ENCODE measurements at regions not wholly inside any gene's neighbourhood (a gene's known extent, or its start where the extent isn't known, plus 50 kb on each side); places are given as distances from the start of the nearest gene placed in this dataset.

DNA sequence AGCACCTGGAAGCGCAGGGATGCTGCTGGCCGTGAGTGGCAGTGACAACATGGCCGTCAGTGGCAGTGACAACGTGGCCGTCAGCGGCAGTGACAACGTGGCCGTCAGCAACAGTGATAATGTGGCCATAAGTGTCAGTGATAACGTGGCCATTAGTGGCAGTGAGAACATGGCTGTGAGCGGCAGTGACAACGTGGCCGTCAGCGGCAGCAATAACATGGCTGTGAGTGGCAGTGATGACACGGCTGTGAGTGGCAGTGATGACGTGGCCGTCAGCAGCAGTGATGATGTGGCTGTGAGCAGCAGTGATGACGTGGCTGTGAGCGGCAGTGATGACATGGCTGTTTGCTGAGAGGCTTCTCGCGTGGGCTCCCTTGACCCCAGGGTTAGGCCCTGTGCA, 169.8 kb downstream of the ERMARD start:
- TF ChIP-seq POLR2AphosphoS5 (IDR thresholded peaks at IDR 0.05; ENCODE audit: low read depth) (no peak), EZH2phosphoT487 (IDR thresholded peaks at IDR 0.05; ENCODE audit: unreplicated experiment) (no peak), CREB1 (CRISPR knock-in tag; IDR thresholded peaks at IDR 0.05; ENCODE audit: low read depth) (no peak), NANOG (IDR thresholded peaks at IDR 0.05; ENCODE audit: borderline replicate concordance) (no peak), EZH2 (IDR thresholded peaks at IDR 0.05; ENCODE audit: low read depth, unreplicated experiment) (no peak), ZNF114 (CRISPR knock-in tag; IDR thresholded peaks at IDR 0.05) (no peak), JUNB (IDR thresholded peaks at IDR 0.05; ENCODE audit: unreplicated experiment) (no peak), STAT1 (IDR thresholded peaks at IDR 0.05; ENCODE audit: unreplicated experiment) (no peak), ZNF331 (CRISPR knock-in tag; IDR thresholded peaks at IDR 0.05; ENCODE audit: low read depth) (no peak)
- TF ChIP-seq, protein P1, sequence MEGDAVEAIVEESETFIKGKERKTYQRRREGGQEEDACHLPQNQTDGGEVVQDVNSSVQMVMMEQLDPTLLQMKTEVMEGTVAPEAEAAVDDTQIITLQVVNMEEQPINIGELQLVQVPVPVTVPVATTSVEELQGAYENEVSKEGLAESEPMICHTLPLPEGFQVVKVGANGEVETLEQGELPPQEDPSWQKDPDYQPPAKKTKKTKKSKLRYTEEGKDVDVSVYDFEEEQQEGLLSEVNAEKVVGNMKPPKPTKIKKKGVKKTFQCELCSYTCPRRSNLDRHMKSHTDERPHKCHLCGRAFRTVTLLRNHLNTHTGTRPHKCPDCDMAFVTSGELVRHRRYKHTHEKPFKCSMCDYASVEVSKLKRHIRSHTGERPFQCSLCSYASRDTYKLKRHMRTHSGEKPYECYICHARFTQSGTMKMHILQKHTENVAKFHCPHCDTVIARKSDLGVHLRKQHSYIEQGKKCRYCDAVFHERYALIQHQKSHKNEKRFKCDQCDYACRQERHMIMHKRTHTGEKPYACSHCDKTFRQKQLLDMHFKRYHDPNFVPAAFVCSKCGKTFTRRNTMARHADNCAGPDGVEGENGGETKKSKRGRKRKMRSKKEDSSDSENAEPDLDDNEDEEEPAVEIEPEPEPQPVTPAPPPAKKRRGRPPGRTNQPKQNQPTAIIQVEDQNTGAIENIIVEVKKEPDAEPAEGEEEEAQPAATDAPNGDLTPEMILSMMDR (conservative IDR thresholded peaks at IDR 0.05; ENCODE audit: low read depth in 2 of 2): no peak
- TF ChIP-seq, protein P2, sequence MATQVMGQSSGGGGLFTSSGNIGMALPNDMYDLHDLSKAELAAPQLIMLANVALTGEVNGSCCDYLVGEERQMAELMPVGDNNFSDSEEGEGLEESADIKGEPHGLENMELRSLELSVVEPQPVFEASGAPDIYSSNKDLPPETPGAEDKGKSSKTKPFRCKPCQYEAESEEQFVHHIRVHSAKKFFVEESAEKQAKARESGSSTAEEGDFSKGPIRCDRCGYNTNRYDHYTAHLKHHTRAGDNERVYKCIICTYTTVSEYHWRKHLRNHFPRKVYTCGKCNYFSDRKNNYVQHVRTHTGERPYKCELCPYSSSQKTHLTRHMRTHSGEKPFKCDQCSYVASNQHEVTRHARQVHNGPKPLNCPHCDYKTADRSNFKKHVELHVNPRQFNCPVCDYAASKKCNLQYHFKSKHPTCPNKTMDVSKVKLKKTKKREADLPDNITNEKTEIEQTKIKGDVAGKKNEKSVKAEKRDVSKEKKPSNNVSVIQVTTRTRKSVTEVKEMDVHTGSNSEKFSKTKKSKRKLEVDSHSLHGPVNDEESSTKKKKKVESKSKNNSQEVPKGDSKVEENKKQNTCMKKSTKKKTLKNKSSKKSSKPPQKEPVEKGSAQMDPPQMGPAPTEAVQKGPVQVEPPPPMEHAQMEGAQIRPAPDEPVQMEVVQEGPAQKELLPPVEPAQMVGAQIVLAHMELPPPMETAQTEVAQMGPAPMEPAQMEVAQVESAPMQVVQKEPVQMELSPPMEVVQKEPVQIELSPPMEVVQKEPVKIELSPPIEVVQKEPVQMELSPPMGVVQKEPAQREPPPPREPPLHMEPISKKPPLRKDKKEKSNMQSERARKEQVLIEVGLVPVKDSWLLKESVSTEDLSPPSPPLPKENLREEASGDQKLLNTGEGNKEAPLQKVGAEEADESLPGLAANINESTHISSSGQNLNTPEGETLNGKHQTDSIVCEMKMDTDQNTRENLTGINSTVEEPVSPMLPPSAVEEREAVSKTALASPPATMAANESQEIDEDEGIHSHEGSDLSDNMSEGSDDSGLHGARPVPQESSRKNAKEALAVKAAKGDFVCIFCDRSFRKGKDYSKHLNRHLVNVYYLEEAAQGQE (IDR thresholded peaks at IDR 0.05; ENCODE audit: unreplicated experiment): no peak
- TF ChIP-seq, protein P3, sequence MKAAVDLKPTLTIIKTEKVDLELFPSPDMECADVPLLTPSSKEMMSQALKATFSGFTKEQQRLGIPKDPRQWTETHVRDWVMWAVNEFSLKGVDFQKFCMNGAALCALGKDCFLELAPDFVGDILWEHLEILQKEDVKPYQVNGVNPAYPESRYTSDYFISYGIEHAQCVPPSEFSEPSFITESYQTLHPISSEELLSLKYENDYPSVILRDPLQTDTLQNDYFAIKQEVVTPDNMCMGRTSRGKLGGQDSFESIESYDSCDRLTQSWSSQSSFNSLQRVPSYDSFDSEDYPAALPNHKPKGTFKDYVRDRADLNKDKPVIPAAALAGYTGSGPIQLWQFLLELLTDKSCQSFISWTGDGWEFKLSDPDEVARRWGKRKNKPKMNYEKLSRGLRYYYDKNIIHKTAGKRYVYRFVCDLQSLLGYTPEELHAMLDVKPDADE (IDR thresholded peaks at IDR 0.05): no peak
- TF ChIP-seq, protein P4, sequence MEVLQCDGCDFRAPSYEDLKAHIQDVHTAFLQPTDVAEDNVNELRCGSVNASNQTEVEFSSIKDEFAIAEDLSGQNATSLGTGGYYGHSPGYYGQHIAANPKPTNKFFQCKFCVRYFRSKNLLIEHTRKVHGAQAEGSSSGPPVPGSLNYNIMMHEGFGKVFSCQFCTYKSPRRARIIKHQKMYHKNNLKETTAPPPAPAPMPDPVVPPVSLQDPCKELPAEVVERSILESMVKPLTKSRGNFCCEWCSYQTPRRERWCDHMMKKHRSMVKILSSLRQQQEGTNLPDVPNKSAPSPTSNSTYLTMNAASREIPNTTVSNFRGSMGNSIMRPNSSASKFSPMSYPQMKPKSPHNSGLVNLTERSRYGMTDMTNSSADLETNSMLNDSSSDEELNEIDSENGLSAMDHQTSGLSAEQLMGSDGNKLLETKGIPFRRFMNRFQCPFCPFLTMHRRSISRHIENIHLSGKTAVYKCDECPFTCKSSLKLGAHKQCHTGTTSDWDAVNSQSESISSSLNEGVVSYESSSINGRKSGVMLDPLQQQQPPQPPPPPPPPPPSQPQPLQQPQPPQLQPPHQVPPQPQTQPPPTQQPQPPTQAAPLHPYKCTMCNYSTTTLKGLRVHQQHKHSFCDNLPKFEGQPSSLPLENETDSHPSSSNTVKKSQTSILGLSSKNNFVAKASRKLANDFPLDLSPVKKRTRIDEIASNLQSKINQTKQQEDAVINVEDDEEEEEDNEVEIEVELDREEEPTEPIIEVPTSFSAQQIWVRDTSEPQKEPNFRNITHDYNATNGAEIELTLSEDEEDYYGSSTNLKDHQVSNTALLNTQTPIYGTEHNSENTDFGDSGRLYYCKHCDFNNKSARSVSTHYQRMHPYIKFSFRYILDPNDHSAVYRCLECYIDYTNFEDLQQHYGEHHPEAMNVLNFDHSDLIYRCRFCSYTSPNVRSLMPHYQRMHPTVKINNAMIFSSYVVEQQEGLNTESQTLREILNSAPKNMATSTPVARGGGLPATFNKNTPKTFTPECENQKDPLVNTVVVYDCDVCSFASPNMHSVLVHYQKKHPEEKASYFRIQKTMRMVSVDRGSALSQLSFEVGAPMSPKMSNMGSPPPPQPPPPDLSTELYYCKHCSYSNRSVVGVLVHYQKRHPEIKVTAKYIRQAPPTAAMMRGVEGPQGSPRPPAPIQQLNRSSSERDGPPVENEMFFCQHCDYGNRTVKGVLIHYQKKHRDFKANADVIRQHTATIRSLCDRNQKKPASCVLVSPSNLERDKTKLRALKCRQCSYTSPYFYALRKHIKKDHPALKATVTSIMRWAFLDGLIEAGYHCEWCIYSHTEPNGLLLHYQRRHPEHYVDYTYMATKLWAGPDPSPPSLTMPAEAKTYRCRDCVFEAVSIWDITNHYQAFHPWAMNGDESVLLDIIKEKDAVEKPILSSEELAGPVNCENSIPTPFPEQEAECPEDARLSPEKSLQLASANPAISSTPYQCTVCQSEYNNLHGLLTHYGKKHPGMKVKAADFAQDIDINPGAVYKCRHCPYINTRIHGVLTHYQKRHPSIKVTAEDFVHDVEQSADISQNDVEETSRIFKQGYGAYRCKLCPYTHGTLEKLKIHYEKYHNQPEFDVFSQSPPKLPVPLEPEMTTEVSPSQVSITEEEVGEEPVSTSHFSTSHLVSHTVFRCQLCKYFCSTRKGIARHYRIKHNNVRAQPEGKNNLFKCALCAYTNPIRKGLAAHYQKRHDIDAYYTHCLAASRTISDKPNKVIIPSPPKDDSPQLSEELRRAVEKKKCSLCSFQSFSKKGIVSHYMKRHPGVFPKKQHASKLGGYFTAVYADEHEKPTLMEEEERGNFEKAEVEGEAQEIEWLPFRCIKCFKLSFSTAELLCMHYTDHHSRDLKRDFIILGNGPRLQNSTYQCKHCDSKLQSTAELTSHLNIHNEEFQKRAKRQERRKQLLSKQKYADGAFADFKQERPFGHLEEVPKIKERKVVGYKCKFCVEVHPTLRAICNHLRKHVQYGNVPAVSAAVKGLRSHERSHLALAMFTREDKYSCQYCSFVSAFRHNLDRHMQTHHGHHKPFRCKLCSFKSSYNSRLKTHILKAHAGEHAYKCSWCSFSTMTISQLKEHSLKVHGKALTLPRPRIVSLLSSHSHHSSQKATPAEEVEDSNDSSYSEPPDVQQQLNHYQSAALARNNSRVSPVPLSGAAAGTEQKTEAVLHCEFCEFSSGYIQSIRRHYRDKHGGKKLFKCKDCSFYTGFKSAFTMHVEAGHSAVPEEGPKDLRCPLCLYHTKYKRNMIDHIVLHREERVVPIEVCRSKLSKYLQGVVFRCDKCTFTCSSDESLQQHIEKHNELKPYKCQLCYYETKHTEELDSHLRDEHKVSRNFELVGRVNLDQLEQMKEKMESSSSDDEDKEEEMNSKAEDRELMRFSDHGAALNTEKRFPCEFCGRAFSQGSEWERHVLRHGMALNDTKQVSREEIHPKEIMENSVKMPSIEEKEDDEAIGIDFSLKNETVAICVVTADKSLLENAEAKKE (CRISPR knock-in tag; IDR thresholded peaks at IDR 0.05): no peak

Data from GM23338 (cell line).